HEK293 (cell line): ENCODE measurements at regions not wholly inside any gene's neighbourhood (a gene's known extent, or its start where the extent isn't known, plus 50 kb on each side); places are given as distances from the start of the nearest gene placed in this dataset.
"Not testable (repeated sequence)": the region's sequence is repeated elsewhere in the genome, so short reads cannot be mapped to it uniquely, and the experiment has no call there.

Source experiments
- CTCF ChIA-PET: fragments of 350-600 bp; formaldehyde crosslinking; extraction: SDS; loops from one replicate; lab custom pipeline; 2021; ENCODE audit warnings: antibody characterized with exemption; lab: Yijun Ruan, JAX
- POLR2A ChIA-PET: fragments of 300-600 bp; formaldehyde crosslinking; extraction: SDS; loops from one replicate; lab custom pipeline; 2020; ENCODE audit warnings: antibody characterized with exemption, inconsistent platforms; lab: Yijun Ruan, JAX
- H3K27ac ChIP-seq: fragments of 200-500 bp; sonication (Bioruptor generic); 2 replicates; pipeline ENCODE4 v1.5.1; 2014; ENCODE audit warnings: low read depth, low read length, control low read depth, inconsistent platforms; ENCODE audit errors: extremely low read depth
- H3K36me3 ChIP-seq, 2 experiments: fragments of 200-500 bp in 1 of 2; sonication (Bioruptor generic) in 1 of 2; 1 replicate in 1 of 2; 2 replicates in 1 of 2; pipeline ENCODE4 v1.5.1; 2014 to 2017; ENCODE audit warnings: inconsistent platforms in 2 of 2, low read length in 2 of 2; ENCODE audit not compliant: control insufficient read depth in 2 of 2, insufficient read depth in 1 of 2
- H3K4me1 ChIP-seq: fragments of 200-500 bp; sonication (Bioruptor generic); 2 replicates; pipeline ENCODE4 v1.5.1; 2014; ENCODE audit warnings: mild to moderate bottlenecking, low read length, inconsistent platforms; ENCODE audit not compliant: control insufficient read depth, insufficient read depth
- H3K4me3 ChIP-seq: 2 replicates; pipeline ENCODE4 v1.5.1; 2011; ENCODE audit warnings: low read depth, mild to moderate bottlenecking, control low read depth, low read length, moderate library complexity
- H3K9me3 ChIP-seq: fragments of 200-500 bp; sonication (Bioruptor generic); 2 replicates; pipeline ENCODE4 v1.5.1; 2014; ENCODE audit warnings: low read depth, low read length, inconsistent platforms; ENCODE audit not compliant: control insufficient read depth, insufficient read depth
- GLI2 ChIP-seq: fragments of 450-650 bp; formaldehyde crosslinking; IDR thresholded peaks from 2 replicates; pipeline ENCODE4; 2017; ENCODE audit warnings: missing biosample characterization, missing genetic modification characterization, low read depth, borderline replicate concordance
- HOXA7 ChIP-seq: sonication (generic); formaldehyde crosslinking; IDR thresholded peaks from 2 replicates; pipeline ENCODE4 v1.8.1; 2022; ENCODE audit warnings: missing genetic modification reagents, borderline replicate concordance
- KLF8 ChIP-seq: fragments of 450-650 bp; formaldehyde crosslinking; IDR thresholded peaks from 2 replicates; pipeline ENCODE4 v1.5.1; 2016; ENCODE audit warnings: missing biosample characterization, missing genetic modification characterization
- PRDM1 ChIP-seq: fragments of 450-650 bp; formaldehyde crosslinking; IDR thresholded peaks from 2 replicates; pipeline ENCODE4; 2016; ENCODE audit warnings: missing biosample characterization, missing genetic modification characterization
- ZFP3 ChIP-seq: fragments of 450-650 bp; formaldehyde crosslinking; IDR thresholded peaks from 2 replicates; pipeline ENCODE4 v1.5.1; 2016; ENCODE audit warnings: low read depth, missing biosample characterization, missing genetic modification characterization
- ZFP37 ChIP-seq: fragments of 450-650 bp; formaldehyde crosslinking; IDR thresholded peaks from 2 replicates; pipeline ENCODE4 v1.5.1; 2016; ENCODE audit warnings: missing biosample characterization, missing genetic modification characterization
- ZNF140 ChIP-seq: fragments of 450-650 bp; formaldehyde crosslinking; IDR thresholded peaks from 2 replicates; pipeline ENCODE4 v1.5.1; 2016; ENCODE audit warnings: missing biosample characterization, missing genetic modification characterization
- ZNF146 ChIP-seq: fragments of 450-650 bp; formaldehyde crosslinking; IDR thresholded peaks from 2 replicates; pipeline ENCODE4 v1.5.1; 2016; ENCODE audit warnings: missing biosample characterization, missing genetic modification characterization
- ZNF221 ChIP-seq: fragments of 450-650 bp; formaldehyde crosslinking; IDR thresholded peaks from 2 replicates; pipeline ENCODE4 v1.5.1; 2017; ENCODE audit warnings: missing biosample characterization, missing genetic modification characterization, borderline replicate concordance
- ZNF433 ChIP-seq: fragments of 450-650 bp; formaldehyde crosslinking; IDR thresholded peaks from 2 replicates; pipeline ENCODE4 v1.5.1; 2016; ENCODE audit warnings: missing biosample characterization, missing genetic modification characterization, low read depth
- ZNF544 ChIP-seq: fragments of 450-650 bp; formaldehyde crosslinking; IDR thresholded peaks from 2 replicates; pipeline ENCODE4 v1.5.0; 2017; ENCODE audit warnings: missing biosample characterization, missing genetic modification characterization
- ZNF624 ChIP-seq: fragments of 450-650 bp; formaldehyde crosslinking; IDR thresholded peaks from 2 replicates; pipeline ENCODE4 v1.5.1; 2017; ENCODE audit warnings: missing biosample characterization, missing genetic modification characterization
- ZNF664 ChIP-seq: fragments of 450-650 bp; formaldehyde crosslinking; IDR thresholded peaks from 2 replicates; pipeline ENCODE4 v1.5.1; 2016; ENCODE audit warnings: missing biosample characterization, missing genetic modification characterization
- ZNF670 ChIP-seq: fragments of 450-650 bp; formaldehyde crosslinking; IDR thresholded peaks from 2 replicates; pipeline ENCODE4 v1.5.1; 2016; ENCODE audit warnings: missing biosample characterization, missing genetic modification characterization, low read depth
- ZNF791 ChIP-seq: fragments of 450-650 bp; formaldehyde crosslinking; IDR thresholded peaks from 2 replicates; pipeline ENCODE4 v1.5.1; 2016; ENCODE audit warnings: missing biosample characterization, missing genetic modification characterization
- ZSCAN16 ChIP-seq: fragments of 450-650 bp; formaldehyde crosslinking; IDR thresholded peaks from 2 replicates; pipeline ENCODE4 v1.5.1; 2016; ENCODE audit warnings: missing biosample characterization, missing genetic modification characterization
- ZSCAN23 ChIP-seq: fragments of 450-650 bp; formaldehyde crosslinking; IDR thresholded peaks from 2 replicates; pipeline ENCODE4 v1.5.1; 2016; ENCODE audit warnings: missing biosample characterization, missing genetic modification characterization
- TF ChIP-seq, protein P1 (sequence below): fragments of 450-650 bp; IDR thresholded peaks from 2 replicates; pipeline ENCODE4 v1.5.1; 2018; ENCODE audit warnings: missing biosample characterization, missing genetic modification characterization
- TF ChIP-seq, protein P2 (sequence below): fragments of 450-650 bp; formaldehyde crosslinking; IDR thresholded peaks from 2 replicates; pipeline ENCODE4 v1.5.1; 2016; ENCODE audit warnings: missing biosample characterization, missing genetic modification characterization

GRCh38 chr2:242004902-242005230 is 135.3 kb downstream of the RTP5 start:
- TF ChIP-seq ZNF544 (tag by site-specific recombination) (no peak), ZNF146 (no peak), ZFP37 (tag by site-specific recombination) (no peak), ZNF670 (tag by site-specific recombination) (no peak), PRDM1 (tag by site-specific recombination) (no peak), ZFP3 (tag by site-specific recombination) (no peak), ZSCAN23 (no peak), GLI2 (no peak), ZNF221 (tag by site-specific recombination) (no peak), ZNF433 (tag by site-specific recombination) (no peak), ZNF624 (no peak), ZSCAN16 (tag by site-specific recombination) (no peak), ZNF140 (no peak), HOXA7 (CRISPR knock-in tag) (no peak), ZNF664 (tag by site-specific recombination) (no peak), KLF8 (no peak), ZNF791 (tag by site-specific recombination) (no peak)
- TF ChIP-seq, protein P1, sequence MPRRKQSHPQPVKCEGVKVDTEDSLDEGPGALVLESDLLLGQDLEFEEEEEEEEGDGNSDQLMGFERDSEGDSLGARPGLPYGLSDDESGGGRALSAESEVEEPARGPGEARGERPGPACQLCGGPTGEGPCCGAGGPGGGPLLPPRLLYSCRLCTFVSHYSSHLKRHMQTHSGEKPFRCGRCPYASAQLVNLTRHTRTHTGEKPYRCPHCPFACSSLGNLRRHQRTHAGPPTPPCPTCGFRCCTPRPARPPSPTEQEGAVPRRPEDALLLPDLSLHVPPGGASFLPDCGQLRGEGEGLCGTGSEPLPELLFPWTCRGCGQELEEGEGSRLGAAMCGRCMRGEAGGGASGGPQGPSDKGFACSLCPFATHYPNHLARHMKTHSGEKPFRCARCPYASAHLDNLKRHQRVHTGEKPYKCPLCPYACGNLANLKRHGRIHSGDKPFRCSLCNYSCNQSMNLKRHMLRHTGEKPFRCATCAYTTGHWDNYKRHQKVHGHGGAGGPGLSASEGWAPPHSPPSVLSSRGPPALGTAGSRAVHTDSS (tag by site-specific recombination): no peak
- TF ChIP-seq, protein P2, sequence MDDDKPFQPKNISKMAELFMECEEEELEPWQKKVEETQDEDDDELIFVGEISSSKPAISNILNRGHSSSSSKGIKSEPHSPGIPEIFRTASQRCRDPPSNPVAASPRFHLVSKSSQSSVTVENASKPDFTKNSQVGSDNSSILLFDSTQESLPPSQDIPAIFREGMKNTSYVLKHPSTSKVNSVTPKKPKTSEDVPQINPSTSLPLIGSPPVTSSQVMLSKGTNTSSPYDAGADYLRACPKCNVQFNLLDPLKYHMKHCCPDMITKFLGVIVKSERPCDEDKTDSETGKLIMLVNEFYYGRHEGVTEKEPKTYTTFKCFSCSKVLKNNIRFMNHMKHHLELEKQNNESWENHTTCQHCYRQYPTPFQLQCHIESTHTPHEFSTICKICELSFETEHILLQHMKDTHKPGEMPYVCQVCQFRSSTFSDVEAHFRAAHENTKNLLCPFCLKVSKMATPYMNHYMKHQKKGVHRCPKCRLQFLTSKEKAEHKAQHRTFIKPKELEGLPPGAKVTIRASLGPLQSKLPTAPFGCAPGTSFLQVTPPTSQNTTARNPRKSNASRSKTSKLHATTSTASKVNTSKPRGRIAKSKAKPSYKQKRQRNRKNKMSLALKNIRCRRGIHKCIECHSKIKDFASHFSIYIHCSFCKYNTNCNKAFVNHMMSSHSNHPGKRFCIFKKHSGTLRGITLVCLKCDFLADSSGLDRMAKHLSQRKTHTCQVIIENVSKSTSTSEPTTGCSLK (tag by site-specific recombination): no peak
- no peaks in the 10 kb centered on the region for H3K4me1 ChIP-seq
- H3K36me3 ChIP-seq: no peaks in the 10 kb centered on the region
- no peak overlapping the region for H3K27ac ChIP-seq
- H3K9me3 ChIP-seq: no peaks in the 10 kb centered on the region
- no peak overlapping the region for H3K4me3 ChIP-seq
- CTCF ChIA-PET: no interaction called here
- POLR2A ChIA-PET: no interaction called here

- POLR2A ChIA-PET: not testable (repeated sequence)
- CTCF ChIA-PET: interaction anchor here (0.6 kb wide), 1 partner anchor 55 kb away, joined by 3 read pairs; no protein-coding TSS in a partner anchor
Observed at GRCh38 chr2:242006091-242006634, 136.6 kb downstream of the RTP5 start.

GRCh38 chr2:242008908-242009307 is 139.4 kb downstream of the RTP5 start:
- H3K4me3 ChIP-seq, H3K27ac ChIP-seq, CTCF ChIA-PET, POLR2A ChIA-PET, H3K9me3 ChIP-seq, H3K36me3 ChIP-seq, H3K4me1 ChIP-seq: not testable (repeated sequence)

More at GRCh38 chr2:242006091-242006634, 136.6 kb downstream of the RTP5 start:
- H3K4me1 ChIP-seq, H3K36me3 ChIP-seq, H3K4me3 ChIP-seq, H3K27ac ChIP-seq, H3K9me3 ChIP-seq: not testable (repeated sequence)

GRCh38 chr2:242009846-242010245 is 140.3 kb downstream of the RTP5 start:
- H3K9me3 ChIP-seq, H3K27ac ChIP-seq, POLR2A ChIA-PET, H3K4me3 ChIP-seq, H3K4me1 ChIP-seq, H3K36me3 ChIP-seq, CTCF ChIA-PET: not testable (repeated sequence)
